ENCODE measurements at regions not wholly inside any gene's neighbourhood (a gene's known extent, or its start where the extent isn't known, plus 50 kb on each side); places are given as distances from the start of the nearest gene placed in this dataset.
A peak's percentile ranks its signal among the peaks of the same experiment; 100 is the strongest.

DNA sequence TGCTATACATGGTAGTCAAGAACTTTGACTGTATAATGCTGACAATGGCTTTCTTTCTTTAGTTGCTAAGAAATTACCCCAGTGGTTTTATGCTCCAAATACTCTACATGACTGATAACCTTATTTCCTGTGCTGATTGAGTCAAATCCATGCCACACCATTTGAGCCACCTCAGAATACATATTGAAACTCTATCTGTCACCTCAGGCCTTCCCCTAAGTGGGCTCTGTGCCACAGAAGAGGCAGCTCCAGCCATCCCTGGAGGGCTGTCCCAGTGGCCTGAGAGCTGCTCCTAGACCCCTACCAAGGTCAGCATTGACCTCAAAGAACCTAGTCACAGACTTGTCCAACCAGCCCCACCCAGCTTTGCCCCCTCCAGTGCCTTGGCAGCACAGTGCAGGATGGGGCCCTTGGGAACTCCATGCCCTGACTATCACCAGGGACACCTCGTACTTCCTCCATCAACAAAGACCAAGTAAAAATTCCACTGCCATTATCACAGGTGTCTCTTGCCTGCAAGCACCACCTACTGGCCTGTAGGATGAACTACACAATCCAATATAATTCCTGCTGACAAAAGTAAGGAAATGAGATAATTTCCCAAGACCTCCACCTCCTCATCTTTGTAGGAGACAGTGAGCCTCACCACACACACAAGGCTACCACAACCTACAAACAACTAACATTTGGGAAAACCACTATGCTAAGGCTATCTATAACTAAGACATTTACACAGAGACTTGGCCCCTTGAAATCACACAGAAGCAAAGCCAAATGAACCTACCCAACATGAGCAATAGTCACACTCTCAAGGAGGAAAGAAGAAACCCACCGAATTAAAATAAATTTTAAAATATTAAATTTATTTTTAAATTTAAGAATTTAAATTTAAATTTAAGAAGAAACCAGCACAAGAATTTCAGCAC is 239.9 kb downstream of the NKX6-1 start:
- TF ChIP-seq, protein P1, sequence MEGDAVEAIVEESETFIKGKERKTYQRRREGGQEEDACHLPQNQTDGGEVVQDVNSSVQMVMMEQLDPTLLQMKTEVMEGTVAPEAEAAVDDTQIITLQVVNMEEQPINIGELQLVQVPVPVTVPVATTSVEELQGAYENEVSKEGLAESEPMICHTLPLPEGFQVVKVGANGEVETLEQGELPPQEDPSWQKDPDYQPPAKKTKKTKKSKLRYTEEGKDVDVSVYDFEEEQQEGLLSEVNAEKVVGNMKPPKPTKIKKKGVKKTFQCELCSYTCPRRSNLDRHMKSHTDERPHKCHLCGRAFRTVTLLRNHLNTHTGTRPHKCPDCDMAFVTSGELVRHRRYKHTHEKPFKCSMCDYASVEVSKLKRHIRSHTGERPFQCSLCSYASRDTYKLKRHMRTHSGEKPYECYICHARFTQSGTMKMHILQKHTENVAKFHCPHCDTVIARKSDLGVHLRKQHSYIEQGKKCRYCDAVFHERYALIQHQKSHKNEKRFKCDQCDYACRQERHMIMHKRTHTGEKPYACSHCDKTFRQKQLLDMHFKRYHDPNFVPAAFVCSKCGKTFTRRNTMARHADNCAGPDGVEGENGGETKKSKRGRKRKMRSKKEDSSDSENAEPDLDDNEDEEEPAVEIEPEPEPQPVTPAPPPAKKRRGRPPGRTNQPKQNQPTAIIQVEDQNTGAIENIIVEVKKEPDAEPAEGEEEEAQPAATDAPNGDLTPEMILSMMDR (conservative IDR thresholded peaks at IDR 0.05) = peak; percentile 72
- TF ChIP-seq EZH2 (IDR thresholded peaks at IDR 0.05; ENCODE audit: low read depth) = no peak
